ENCODE measurements at regions not wholly inside any gene's neighbourhood (a gene's known extent, or its start where the extent isn't known, plus 50 kb on each side); places are given as distances from the start of the nearest gene placed in this dataset.

- Histone ChIP-seq H3K27ac (ENCODE audit: low read depth in 2 of 2, low read length in 2 of 2) (no peak overlapping the region), H3K36me3 (ENCODE audit: control insufficient read depth in 2 of 2, insufficient read depth in 2 of 2, low read length in 2 of 2) (no peaks in the 10 kb centered on the region), H3K9ac (ENCODE audit: low read depth in 1 of 2, low read length in 2 of 2) (no peak overlapping the region)
Measured at GRCh38 chr6:23415819-23416427, 710.1 kb upstream of the NRSN1 start.

GRCh38 chr6:23417133-23417532 lies 708.9 kb upstream of the NRSN1 start:
- no peaks in the 10 kb centered on the region for H3K4me1 ChIP-seq (ENCODE audit: control insufficient read depth in 2 of 2, insufficient read depth in 2 of 2, low read length in 2 of 2)
- H3K9me3 ChIP-seq (ENCODE audit: control insufficient read depth in 2 of 2, low read length in 2 of 2): no peaks in the 10 kb centered on the region
- no peaks in the 10 kb centered on the region for H3K36me3 ChIP-seq (ENCODE audit: control insufficient read depth in 2 of 2, insufficient read depth in 2 of 2, low read length in 2 of 2)
- H3K9ac ChIP-seq (ENCODE audit: low read depth in 1 of 2, low read length in 2 of 2): no peak overlapping the region
- H3K27me3 ChIP-seq (ENCODE audit: control insufficient read depth in 2 of 2, insufficient read depth in 2 of 2, low read length in 2 of 2): no peaks in the 10 kb centered on the region
- H3K4me3 ChIP-seq (ENCODE audit: low read length in 2 of 2): no peak overlapping the region
- H3K27ac ChIP-seq (ENCODE audit: low read depth in 2 of 2, low read length in 2 of 2): no peak overlapping the region

More at GRCh38 chr6:23415819-23416427, 710.1 kb upstream of the NRSN1 start:
- Histone ChIP-seq H3K27me3 (ENCODE audit: control insufficient read depth in 2 of 2, insufficient read depth in 2 of 2, low read length in 2 of 2) (no peaks in the 10 kb centered on the region), H3K4me3 (ENCODE audit: low read length in 2 of 2) (no peak overlapping the region), H3K4me1 (ENCODE audit: control insufficient read depth in 2 of 2, insufficient read depth in 2 of 2, low read length in 2 of 2) (no peaks in the 10 kb centered on the region), H3K9me3 (ENCODE audit: control insufficient read depth in 2 of 2, low read length in 2 of 2) (no peaks in the 10 kb centered on the region)

GRCh38 chr6:23418095-23418494 lies 707.9 kb upstream of the NRSN1 start:
- Histone ChIP-seq H3K9me3 (ENCODE audit: control insufficient read depth in 2 of 2, low read length in 2 of 2) (no peaks in the 10 kb centered on the region), H3K4me3 (ENCODE audit: low read length in 2 of 2) (no peak overlapping the region), H3K4me1 (ENCODE audit: control insufficient read depth in 2 of 2, insufficient read depth in 2 of 2, low read length in 2 of 2) (no peaks in the 10 kb centered on the region), H3K27ac (ENCODE audit: low read depth in 2 of 2, low read length in 2 of 2) (no peak overlapping the region), H3K36me3 (ENCODE audit: control insufficient read depth in 2 of 2, insufficient read depth in 2 of 2, low read length in 2 of 2) (no peaks in the 10 kb centered on the region), H3K27me3 (ENCODE audit: control insufficient read depth in 2 of 2, insufficient read depth in 2 of 2, low read length in 2 of 2) (no peaks in the 10 kb centered on the region), H3K9ac (ENCODE audit: low read depth in 1 of 2, low read length in 2 of 2) (no peak overlapping the region)

- Histone ChIP-seq H3K4me3 (ENCODE audit: low read length in 2 of 2) (no peak overlapping the region), H3K36me3 (ENCODE audit: control insufficient read depth in 2 of 2, insufficient read depth in 2 of 2, low read length in 2 of 2) (no peaks in the 10 kb centered on the region), H3K9me3 (ENCODE audit: control insufficient read depth in 2 of 2, low read length in 2 of 2) (no peaks in the 10 kb centered on the region), H3K27me3 (ENCODE audit: control insufficient read depth in 2 of 2, insufficient read depth in 2 of 2, low read length in 2 of 2) (no peaks in the 10 kb centered on the region), H3K27ac (ENCODE audit: low read depth in 2 of 2, low read length in 2 of 2) (no peak overlapping the region), H3K9ac (ENCODE audit: low read depth in 1 of 2, low read length in 2 of 2) (no peak overlapping the region), H3K4me1 (ENCODE audit: control insufficient read depth in 2 of 2, insufficient read depth in 2 of 2, low read length in 2 of 2) (no peaks in the 10 kb centered on the region)
Measured at GRCh38 chr6:23419046-23419445, 707.0 kb upstream of the NRSN1 start.

- Histone ChIP-seq H3K9ac (ENCODE audit: low read depth in 1 of 2, low read length in 2 of 2) (no peak overlapping the region), H3K4me1 (ENCODE audit: control insufficient read depth in 2 of 2, insufficient read depth in 2 of 2, low read length in 2 of 2) (no peaks in the 10 kb centered on the region), H3K36me3 (ENCODE audit: control insufficient read depth in 2 of 2, insufficient read depth in 2 of 2, low read length in 2 of 2) (no peaks in the 10 kb centered on the region), H3K27ac (ENCODE audit: low read depth in 2 of 2, low read length in 2 of 2) (no peak overlapping the region), H3K9me3 (ENCODE audit: control insufficient read depth in 2 of 2, low read length in 2 of 2) (no peaks in the 10 kb centered on the region), H3K4me3 (ENCODE audit: low read length in 2 of 2) (no peak overlapping the region), H3K27me3 (ENCODE audit: control insufficient read depth in 2 of 2, insufficient read depth in 2 of 2, low read length in 2 of 2) (no peaks in the 10 kb centered on the region)
Measured at GRCh38 chr6:23420659-23421350, 705.2 kb upstream of the NRSN1 start.

- no peak overlapping the region for H3K4me3 ChIP-seq (ENCODE audit: low read length in 2 of 2)
- H3K27me3 ChIP-seq (ENCODE audit: control insufficient read depth in 2 of 2, insufficient read depth in 2 of 2, low read length in 2 of 2): no peaks in the 10 kb centered on the region
- no peaks in the 10 kb centered on the region for H3K36me3 ChIP-seq (ENCODE audit: control insufficient read depth in 2 of 2, insufficient read depth in 2 of 2, low read length in 2 of 2)
- H3K9me3 ChIP-seq (ENCODE audit: control insufficient read depth in 2 of 2, low read length in 2 of 2): no peaks in the 10 kb centered on the region
- no peak overlapping the region for H3K27ac ChIP-seq (ENCODE audit: low read depth in 2 of 2, low read length in 2 of 2)
- H3K9ac ChIP-seq (ENCODE audit: low read depth in 1 of 2, low read length in 2 of 2): no peak overlapping the region
- no peaks in the 10 kb centered on the region for H3K4me1 ChIP-seq (ENCODE audit: control insufficient read depth in 2 of 2, insufficient read depth in 2 of 2, low read length in 2 of 2)
Measured at GRCh38 chr6:23424584-23424983, 701.4 kb upstream of the NRSN1 start.

DNA sequence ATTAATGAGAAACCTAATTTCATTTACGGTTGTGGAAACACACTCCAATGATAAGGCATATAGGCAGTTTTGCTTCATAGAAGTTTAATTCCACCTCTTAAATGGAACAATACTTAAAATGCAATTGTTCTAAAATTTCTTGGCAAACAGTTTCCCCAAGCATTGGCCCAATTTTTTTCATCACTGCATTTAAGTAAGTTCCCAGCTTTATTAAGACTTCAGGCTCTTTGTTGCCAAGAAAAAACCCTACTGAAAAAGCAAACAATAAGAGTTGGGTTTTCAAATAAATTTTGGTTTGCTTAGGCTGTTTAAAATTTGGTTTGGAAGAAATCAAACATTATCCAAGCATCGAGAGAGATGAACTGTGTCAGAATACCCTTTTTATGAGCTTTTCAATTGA lies 690.9 kb upstream of the NRSN1 start:
- Histone ChIP-seq H3K27ac (ENCODE audit: low read depth in 2 of 2, low read length in 2 of 2) (no peak overlapping the region), H3K36me3 (ENCODE audit: control insufficient read depth in 2 of 2, insufficient read depth in 2 of 2, low read length in 2 of 2) (no peaks in the 10 kb centered on the region), H3K9me3 (ENCODE audit: control insufficient read depth in 2 of 2, low read length in 2 of 2) (no peaks in the 10 kb centered on the region), H3K4me3 (ENCODE audit: low read length in 2 of 2) (no peak overlapping the region), H3K4me1 (ENCODE audit: control insufficient read depth in 2 of 2, insufficient read depth in 2 of 2, low read length in 2 of 2) (no peaks in the 10 kb centered on the region), H3K27me3 (ENCODE audit: control insufficient read depth in 2 of 2, insufficient read depth in 2 of 2, low read length in 2 of 2) (no peaks in the 10 kb centered on the region), H3K9ac (ENCODE audit: low read depth in 1 of 2, low read length in 2 of 2) (no peak overlapping the region)

DNA sequence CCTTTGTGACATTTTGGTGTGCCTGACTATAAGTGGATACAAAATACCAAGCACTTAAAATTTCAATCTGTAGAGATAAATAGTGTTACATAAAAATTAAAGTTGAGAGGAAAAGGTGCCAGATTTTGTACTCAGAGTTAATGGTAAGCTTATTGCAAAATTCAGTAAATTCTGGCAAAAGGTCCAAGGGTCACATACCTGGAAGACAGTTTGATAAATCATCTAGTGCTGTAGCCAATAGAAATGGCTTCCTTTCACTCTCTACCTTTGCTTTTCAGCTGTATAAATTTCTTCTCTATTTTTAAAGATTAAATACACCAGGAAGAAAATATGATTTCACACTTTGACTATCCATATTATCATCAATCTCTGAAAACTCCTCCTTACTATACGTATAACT lies 690.2 kb upstream of the NRSN1 start:
- Histone ChIP-seq H3K27ac (ENCODE audit: low read depth in 2 of 2, low read length in 2 of 2) (no peak overlapping the region), H3K27me3 (ENCODE audit: control insufficient read depth in 2 of 2, insufficient read depth in 2 of 2, low read length in 2 of 2) (no peaks in the 10 kb centered on the region), H3K9me3 (ENCODE audit: control insufficient read depth in 2 of 2, low read length in 2 of 2) (no peaks in the 10 kb centered on the region), H3K9ac (ENCODE audit: low read depth in 1 of 2, low read length in 2 of 2) (no peak overlapping the region), H3K36me3 (ENCODE audit: control insufficient read depth in 2 of 2, insufficient read depth in 2 of 2, low read length in 2 of 2) (no peaks in the 10 kb centered on the region), H3K4me1 (ENCODE audit: control insufficient read depth in 2 of 2, insufficient read depth in 2 of 2, low read length in 2 of 2) (no peaks in the 10 kb centered on the region), H3K4me3 (ENCODE audit: low read length in 2 of 2) (no peak overlapping the region)

GRCh38 chr6:23441808-23442461 lies 684.1 kb upstream of the NRSN1 start:
- no peaks in the 10 kb centered on the region for H3K4me1 ChIP-seq (ENCODE audit: control insufficient read depth in 2 of 2, insufficient read depth in 2 of 2, low read length in 2 of 2)
- H3K9me3 ChIP-seq (ENCODE audit: control insufficient read depth in 2 of 2, low read length in 2 of 2): no peaks in the 10 kb centered on the region
- H3K4me3 ChIP-seq (ENCODE audit: low read length in 2 of 2): no peak overlapping the region
- H3K27ac ChIP-seq (ENCODE audit: low read depth in 2 of 2, low read length in 2 of 2): no peak overlapping the region
- no peaks in the 10 kb centered on the region for H3K27me3 ChIP-seq (ENCODE audit: control insufficient read depth in 2 of 2, insufficient read depth in 2 of 2, low read length in 2 of 2)
- H3K9ac ChIP-seq (ENCODE audit: low read depth in 1 of 2, low read length in 2 of 2): no peak overlapping the region
- no peaks in the 10 kb centered on the region for H3K36me3 ChIP-seq (ENCODE audit: control insufficient read depth in 2 of 2, insufficient read depth in 2 of 2, low read length in 2 of 2)

DNA sequence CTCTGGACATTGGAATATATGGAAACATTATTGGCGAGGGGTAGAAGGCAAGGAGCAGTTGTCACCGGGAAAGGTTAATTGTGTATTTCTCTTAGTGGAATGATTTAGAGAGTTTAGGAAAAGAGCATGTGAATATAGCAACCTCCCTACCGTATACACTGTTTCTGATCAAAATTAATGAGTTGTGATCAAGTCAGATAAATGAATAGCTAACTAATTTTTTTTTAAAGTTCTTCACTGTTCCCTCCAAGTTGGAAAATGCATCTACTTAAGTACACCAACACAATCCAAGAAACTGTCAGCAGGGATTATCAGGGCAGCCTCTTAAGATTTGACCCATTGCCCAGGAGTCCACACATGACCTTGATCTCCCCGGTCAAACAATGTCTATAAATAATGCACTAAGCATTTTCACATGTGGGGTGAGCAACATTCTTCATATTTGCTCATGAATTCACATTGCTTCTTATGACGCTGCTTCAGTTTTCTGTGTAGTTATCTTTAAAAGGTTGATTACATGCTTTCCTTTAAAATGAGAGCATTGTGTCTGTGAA lies 680.8 kb upstream of the NRSN1 start:
- Histone ChIP-seq H3K9ac (ENCODE audit: low read depth in 1 of 2, low read length in 2 of 2) (no peak overlapping the region), H3K4me3 (ENCODE audit: low read length in 2 of 2) (no peak overlapping the region), H3K27me3 (ENCODE audit: control insufficient read depth in 2 of 2, insufficient read depth in 2 of 2, low read length in 2 of 2) (no peaks in the 10 kb centered on the region), H3K36me3 (ENCODE audit: control insufficient read depth in 2 of 2, insufficient read depth in 2 of 2, low read length in 2 of 2) (no peaks in the 10 kb centered on the region), H3K27ac (ENCODE audit: low read depth in 2 of 2, low read length in 2 of 2) (no peak overlapping the region), H3K9me3 (ENCODE audit: control insufficient read depth in 2 of 2, low read length in 2 of 2) (no peaks in the 10 kb centered on the region), H3K4me1 (ENCODE audit: control insufficient read depth in 2 of 2, insufficient read depth in 2 of 2, low read length in 2 of 2) (no peaks in the 10 kb centered on the region)
